Left ventricle myocardium inferior (tissue), 1 donor: ENCODE measurements at regions not wholly inside any gene's neighbourhood (a gene's known extent, or its start where the extent isn't known, plus 50 kb on each side); places are given as distances from the start of the nearest gene placed in this dataset.

Experiments
- DNase-seq: peaks from one replicate; pipeline ENCODE4 v3.0.0-alpha.2; 2020
- H3K27ac ChIP-seq: fragments of 200-600 bp; replicated peaks from 2 replicates; pipeline ENCODE4 v1.8.0; 2021
- H3K27me3 ChIP-seq: fragments of 200-600 bp; 2 replicates; pipeline ENCODE4 v1.8.0; 2021; ENCODE audit warnings: low read depth
- H3K36me3 ChIP-seq: fragments of 200-600 bp; 2 replicates; pipeline ENCODE4 v1.8.0; 2021
- H3K4me1 ChIP-seq: fragments of 200-600 bp; 2 replicates; pipeline ENCODE4 v1.8.0; 2021
- H3K4me3 ChIP-seq: fragments of 200-600 bp; 2 replicates; pipeline ENCODE4 v1.8.0; 2021; ENCODE audit warnings: mild to moderate bottlenecking, moderate library complexity
- H3K9me3 ChIP-seq: fragments of 200-600 bp; replicated peaks from 2 replicates; pipeline ENCODE4 v1.8.0; 2021
- CTCF ChIP-seq: fragments of 200-600 bp; IDR thresholded peaks from 2 replicates; pipeline ENCODE4 v1.8.0; 2021; ENCODE audit warnings: antibody characterized with exemption, mild to moderate bottlenecking, borderline replicate concordance
- intact Hi-C: fragments of 100-400 bp; cut with micrococcal nuclease; formaldehyde crosslinking; loops from one replicate; pipeline ENCODE4 v1.11.0; 2022
- donor health status: DM: no; HTN: yes; CAD: no; lungs with severe emphysema.

- Histone ChIP-seq H3K27me3 (no peaks in the 10 kb centered on the region), H3K4me1 (peaks cover 85% of the 10 kb centered on the region), H3K4me3 (peak overlapping the region; percentile 48), H3K9me3 (no peaks in the 10 kb centered on the region), H3K27ac (peak overlapping the region; percentile 96), H3K36me3 (no peaks in the 10 kb centered on the region)
- no peak for TF ChIP-seq CTCF
- peak; percentile 59 for DNase-seq
- intact Hi-C loops, result loop anchor here (5.0 kb wide), 1 partner anchor 36 kb away; no protein-coding TSS in a partner anchor
Observed at GRCh38 chr14:76953311-76953945, 75.1 kb downstream of the IRF2BPL start.

GRCh38 chr14:76951166-76951565 is 77.3 kb downstream of the IRF2BPL start:
- Histone ChIP-seq H3K27me3 (no peaks in the 10 kb centered on the region), H3K4me3 (no peak overlapping the region), H3K9me3 (no peaks in the 10 kb centered on the region), H3K4me1 (peaks cover 88% of the 10 kb centered on the region), H3K36me3 (no peaks in the 10 kb centered on the region), H3K27ac (peak overlapping the region; percentile 68)
- intact Hi-C loops, result loop anchor here (5.0 kb wide), 1 partner anchor 34 kb away; no protein-coding TSS in a partner anchor
- DNase-seq, result no peak
- no peak for TF ChIP-seq CTCF

DNA sequence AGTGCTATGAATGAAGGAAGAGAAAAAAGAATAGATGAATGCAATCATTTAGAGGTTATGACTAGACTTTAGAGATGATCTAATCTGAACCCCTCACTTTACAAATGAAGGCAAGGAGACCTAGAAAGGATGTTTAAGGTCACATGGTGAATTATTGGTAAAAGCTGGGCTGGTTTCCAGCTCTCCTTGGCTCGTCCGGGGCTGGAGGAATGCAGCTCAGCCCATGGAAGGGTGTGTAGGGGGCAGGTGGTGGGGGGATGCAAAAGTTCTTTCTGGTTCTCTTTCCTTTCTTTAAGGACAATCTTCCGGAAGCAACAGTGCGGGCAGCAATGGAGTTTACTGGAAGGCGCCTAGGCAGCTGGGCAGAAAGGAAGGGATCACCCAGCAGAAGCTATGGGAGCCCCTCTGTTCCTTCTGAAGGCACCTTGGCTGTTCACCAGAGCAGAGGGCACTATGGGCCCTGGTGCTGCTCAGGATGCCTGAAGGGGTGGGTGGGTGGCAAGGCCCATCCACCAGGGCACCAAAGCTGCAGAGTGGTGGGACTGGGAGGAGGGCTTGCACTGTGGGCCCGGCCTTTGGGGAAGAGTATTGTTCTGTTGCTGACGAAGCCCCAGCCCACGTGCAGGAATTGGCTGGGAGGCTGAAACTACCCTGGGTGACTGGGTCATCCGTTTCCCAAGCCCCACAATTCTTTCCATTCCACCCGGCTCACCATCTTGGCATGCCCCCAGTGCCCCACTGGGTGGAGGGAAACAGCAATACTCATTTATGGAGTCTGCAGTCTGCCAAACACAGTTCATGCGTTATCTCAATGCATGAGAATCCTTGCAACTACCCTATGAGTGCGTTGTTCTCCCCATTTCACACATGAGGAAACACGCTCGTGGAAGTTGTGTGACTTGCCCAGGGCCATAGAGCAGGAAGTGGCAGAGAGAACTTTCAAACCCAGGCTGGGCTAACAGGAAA is 78.2 kb downstream of the IRF2BPL start:
- H3K9me3 ChIP-seq, result no peaks in the 10 kb centered on the region
- no peak for TF ChIP-seq CTCF
- no peak for DNase-seq
- no peak overlapping the region for H3K4me3 ChIP-seq
- intact Hi-C loops, result loop anchor here (5.0 kb wide), 1 partner anchor 33 kb away; no protein-coding TSS in a partner anchor
- H3K27me3 ChIP-seq, result no peaks in the 10 kb centered on the region
- H3K36me3 ChIP-seq, result no peaks in the 10 kb centered on the region
- H3K4me1 ChIP-seq, result peaks cover 80% of the 10 kb centered on the region
- H3K27ac ChIP-seq, result peak overlapping the region; percentile 68

DNA sequence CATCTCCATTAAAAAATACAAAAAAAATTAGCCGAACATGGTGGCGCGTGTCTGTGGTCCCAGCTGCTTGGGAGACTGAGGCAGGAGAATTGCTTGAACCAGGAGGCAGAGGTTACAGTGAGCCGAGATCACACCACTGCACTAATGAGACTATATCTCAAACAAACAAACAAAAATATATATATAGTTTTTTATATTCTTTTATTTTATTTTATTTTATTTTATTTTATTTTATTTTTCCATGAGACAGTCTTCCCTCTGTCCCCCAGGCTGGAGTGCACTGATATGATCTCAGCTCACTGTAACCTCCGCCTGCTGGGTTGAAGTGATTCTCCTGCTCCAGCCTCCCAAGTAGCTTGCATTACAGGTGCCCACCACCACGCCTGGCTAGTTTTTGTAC is 79.5 kb downstream of the IRF2BPL start:
- intact Hi-C loops, result no loop called here
- no peak overlapping the region for H3K27ac ChIP-seq
- H3K4me1 ChIP-seq, result peaks cover 66% of the 10 kb centered on the region
- no peak overlapping the region for H3K4me3 ChIP-seq
- H3K9me3 ChIP-seq, result no peaks in the 10 kb centered on the region
- H3K36me3 ChIP-seq, result no peaks in the 10 kb centered on the region
- DNase-seq, result no peak
- no peaks in the 10 kb centered on the region for H3K27me3 ChIP-seq
- no peak for TF ChIP-seq CTCF

DNA sequence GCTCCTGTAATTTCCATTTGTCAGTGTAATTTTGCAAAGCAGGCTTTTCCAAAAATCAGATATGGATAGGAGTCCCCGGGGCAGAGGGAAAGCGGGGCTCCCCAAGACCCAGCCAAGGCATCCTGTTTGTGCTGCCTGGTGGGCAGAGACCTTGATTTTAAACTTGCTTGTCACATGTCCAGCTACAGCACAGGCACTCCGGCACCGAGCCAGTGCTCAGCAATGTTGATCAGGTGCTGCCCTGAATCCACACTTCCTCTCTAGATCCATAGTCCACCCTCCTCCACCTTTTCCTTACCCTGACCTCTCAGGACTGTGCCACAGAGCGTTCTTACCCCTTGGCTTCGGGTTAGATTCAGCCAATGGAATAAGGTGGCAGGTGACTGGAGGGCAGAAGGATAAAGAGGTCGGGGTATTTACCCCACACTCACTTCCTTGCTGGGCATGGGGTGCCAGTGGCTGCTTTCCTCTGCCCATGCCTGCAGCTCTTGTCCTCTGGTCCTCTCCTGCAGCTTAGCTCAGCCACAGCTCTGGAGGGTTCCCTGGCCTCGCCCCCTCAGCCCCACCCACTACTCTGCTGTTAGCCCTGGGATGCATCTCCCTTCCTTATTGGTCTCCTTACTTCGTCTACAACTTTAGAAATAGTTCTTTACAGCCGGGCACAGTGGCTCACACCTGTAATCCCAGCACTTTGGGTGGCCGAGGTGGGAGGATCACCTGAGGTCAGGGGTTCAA is 80.1 kb downstream of the IRF2BPL start:
- H3K4me1 ChIP-seq, result peaks cover 60% of the 10 kb centered on the region

More for the DNA sequence above, 80.1 kb downstream of the IRF2BPL start:
- intact Hi-C loops, result no loop called here
- Histone ChIP-seq H3K27me3 (no peaks in the 10 kb centered on the region), H3K4me3 (no peak overlapping the region), H3K27ac (peak overlapping the region; percentile 84), H3K9me3 (no peaks in the 10 kb centered on the region), H3K36me3 (no peaks in the 10 kb centered on the region)
- no peak for TF ChIP-seq CTCF
- DNase-seq, result no peak
